Nephron (organoid): ENCODE measurements at regions not wholly inside any gene's neighbourhood (a gene's known extent, or its start where the extent isn't known, plus 50 kb on each side); places are given as distances from the start of the nearest gene placed in this dataset.

Source experiments
- H3K27ac Mint-ChIP-seq, 3 experiments: 2 replicates each; pipeline ENCODE4 v1.8.0; 2020; ENCODE audit warnings: mixed read lengths in 3 of 3, mild to moderate bottlenecking in 2 of 3, moderate library complexity in 1 of 3
- H3K27me3 Mint-ChIP-seq: 2 replicates; pipeline ENCODE4 v1.8.0; 2021; ENCODE audit warnings: low read depth, mild to moderate bottlenecking, moderate library complexity, mixed read lengths
- H3K36me3 Mint-ChIP-seq: 2 replicates; pipeline ENCODE4 v1.8.0; 2020; ENCODE audit warnings: low read depth, mixed read lengths
- H3K4me1 Mint-ChIP-seq: 2 replicates; pipeline ENCODE4 v1.8.0; 2020; ENCODE audit warnings: mixed read lengths
- H3K4me3 Mint-ChIP-seq, 3 experiments: 2 replicates each; pipeline ENCODE4 v1.8.0; 2020; ENCODE audit warnings: mild to moderate bottlenecking in 3 of 3, mixed read lengths in 3 of 3, moderate library complexity in 2 of 3
- H3K9me3 Mint-ChIP-seq: 2 replicates; pipeline ENCODE4 v1.8.0; 2020; ENCODE audit warnings: mixed read lengths
- TF ChIP-seq, protein P1 (sequence below), 3 experiments: fragments of 200-600 bp; sonication (generic); IDR thresholded peaks; one replicate each; pipeline ENCODE4 v1.5.0; 2021; ENCODE audit warnings: antibody characterized with exemption in 3 of 3; ENCODE audit not compliant: unreplicated experiment in 3 of 3

DNA sequence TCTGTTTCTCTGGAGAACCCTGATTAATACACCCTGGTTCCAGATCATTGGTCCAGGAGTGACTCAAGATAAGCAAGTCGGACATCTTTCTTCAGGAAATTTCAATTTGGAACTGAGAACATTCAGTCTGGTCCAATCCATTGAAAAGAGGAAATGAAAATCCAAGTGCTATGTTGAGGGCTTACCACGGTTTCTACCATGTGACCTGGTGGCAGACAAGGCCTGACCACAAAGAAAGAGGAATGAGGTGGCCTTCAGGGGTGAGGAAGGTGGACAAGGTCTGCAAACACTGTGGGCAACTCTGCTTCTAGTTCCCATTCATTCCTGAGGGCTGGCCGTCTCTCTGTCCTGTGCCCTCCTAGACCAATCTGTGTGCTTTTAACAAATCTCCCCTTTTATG, 149.2 kb upstream of the GHITM start:
- Mint-ChIP-seq H3K9me3 (no peaks in the 10 kb centered on the region), H3K4me1 (peaks cover 9% of the 10 kb centered on the region), H3K27me3 (no peaks in the 10 kb centered on the region), H3K36me3 (no peaks in the 10 kb centered on the region), H3K27ac (no peak overlapping the region), H3K4me3 (no peak overlapping the region)
- TF ChIP-seq, protein P1, sequence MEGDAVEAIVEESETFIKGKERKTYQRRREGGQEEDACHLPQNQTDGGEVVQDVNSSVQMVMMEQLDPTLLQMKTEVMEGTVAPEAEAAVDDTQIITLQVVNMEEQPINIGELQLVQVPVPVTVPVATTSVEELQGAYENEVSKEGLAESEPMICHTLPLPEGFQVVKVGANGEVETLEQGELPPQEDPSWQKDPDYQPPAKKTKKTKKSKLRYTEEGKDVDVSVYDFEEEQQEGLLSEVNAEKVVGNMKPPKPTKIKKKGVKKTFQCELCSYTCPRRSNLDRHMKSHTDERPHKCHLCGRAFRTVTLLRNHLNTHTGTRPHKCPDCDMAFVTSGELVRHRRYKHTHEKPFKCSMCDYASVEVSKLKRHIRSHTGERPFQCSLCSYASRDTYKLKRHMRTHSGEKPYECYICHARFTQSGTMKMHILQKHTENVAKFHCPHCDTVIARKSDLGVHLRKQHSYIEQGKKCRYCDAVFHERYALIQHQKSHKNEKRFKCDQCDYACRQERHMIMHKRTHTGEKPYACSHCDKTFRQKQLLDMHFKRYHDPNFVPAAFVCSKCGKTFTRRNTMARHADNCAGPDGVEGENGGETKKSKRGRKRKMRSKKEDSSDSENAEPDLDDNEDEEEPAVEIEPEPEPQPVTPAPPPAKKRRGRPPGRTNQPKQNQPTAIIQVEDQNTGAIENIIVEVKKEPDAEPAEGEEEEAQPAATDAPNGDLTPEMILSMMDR (IDR thresholded peaks at IDR 0.05; ENCODE audit: unreplicated experiment in 3 of 3) = no peak

DNA sequence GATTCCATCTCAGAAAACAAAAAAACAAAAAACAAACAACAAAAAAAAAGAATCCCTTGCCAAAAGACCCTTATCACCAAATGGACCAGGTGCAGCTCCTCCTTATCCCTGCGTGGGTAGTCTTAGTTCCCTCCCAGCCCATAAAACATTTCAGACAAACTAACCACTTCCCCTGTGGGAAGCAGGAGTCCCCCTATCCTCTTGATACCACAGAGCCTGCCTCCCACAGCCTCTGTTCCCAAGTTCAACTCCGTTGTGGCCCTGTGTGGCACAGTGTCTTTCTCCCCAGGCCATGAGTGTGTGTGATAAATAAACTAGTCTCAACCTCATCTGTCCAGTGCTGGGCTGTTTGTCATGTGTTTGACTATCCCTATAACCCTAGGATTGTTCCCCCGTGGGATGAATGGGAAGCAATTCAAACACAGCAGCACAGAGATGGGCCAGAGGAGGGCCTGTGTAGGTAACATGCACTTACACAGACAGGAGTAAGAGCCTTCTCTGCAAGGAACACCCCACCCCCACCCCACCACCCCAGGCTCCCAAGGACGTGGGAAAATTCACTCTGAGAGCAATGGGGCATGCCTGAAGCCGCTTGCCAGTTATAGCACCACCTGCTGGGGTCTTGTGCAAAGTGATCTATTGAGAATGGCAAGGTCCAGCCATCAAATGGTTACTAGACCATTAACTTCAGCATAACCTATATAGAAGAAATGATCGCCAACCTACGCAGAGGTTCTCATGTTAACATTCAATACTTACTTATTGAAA, 147.1 kb upstream of the GHITM start:
- H3K36me3 Mint-ChIP-seq = no peaks in the 10 kb centered on the region
- H3K27ac Mint-ChIP-seq = no peak overlapping the region
- H3K27me3 Mint-ChIP-seq = no peaks in the 10 kb centered on the region
- TF ChIP-seq, protein P1 (IDR thresholded peaks at IDR 0.05; ENCODE audit: unreplicated experiment in 3 of 3) = peak in 1 of 3 experiments; percentile 38
- H3K4me1 Mint-ChIP-seq = no peaks in the 10 kb centered on the region
- no peaks in the 10 kb centered on the region for H3K9me3 Mint-ChIP-seq
- no peak overlapping the region for H3K4me3 Mint-ChIP-seq

DNA sequence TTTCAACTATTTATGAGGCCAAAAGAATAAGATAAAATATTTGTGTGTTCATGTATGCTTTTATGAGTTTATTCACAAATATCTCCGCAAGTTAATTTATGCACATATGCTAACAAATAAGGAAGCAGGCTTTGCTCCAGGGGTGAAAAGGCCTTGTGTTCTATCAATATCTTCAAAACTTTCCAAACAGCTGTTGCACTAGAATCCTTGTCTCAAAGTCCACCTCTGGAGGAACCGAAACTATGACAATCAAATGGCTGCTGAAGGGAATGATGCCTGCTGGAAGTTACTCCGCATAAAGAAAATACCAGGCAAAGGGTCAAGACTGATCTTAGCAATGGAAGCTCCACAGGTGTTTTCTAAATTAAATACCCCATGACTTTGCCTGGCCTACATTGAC, 145.0 kb upstream of the GHITM start:
- TF ChIP-seq, protein P1 (IDR thresholded peaks at IDR 0.05; ENCODE audit: unreplicated experiment in 3 of 3) = no peak
- Mint-ChIP-seq H3K4me1 (no peaks in the 10 kb centered on the region), H3K9me3 (no peaks in the 10 kb centered on the region), H3K36me3 (no peaks in the 10 kb centered on the region), H3K27me3 (peaks cover 4% of the 10 kb centered on the region), H3K27ac (no peak overlapping the region), H3K4me3 (no peak overlapping the region)

DNA sequence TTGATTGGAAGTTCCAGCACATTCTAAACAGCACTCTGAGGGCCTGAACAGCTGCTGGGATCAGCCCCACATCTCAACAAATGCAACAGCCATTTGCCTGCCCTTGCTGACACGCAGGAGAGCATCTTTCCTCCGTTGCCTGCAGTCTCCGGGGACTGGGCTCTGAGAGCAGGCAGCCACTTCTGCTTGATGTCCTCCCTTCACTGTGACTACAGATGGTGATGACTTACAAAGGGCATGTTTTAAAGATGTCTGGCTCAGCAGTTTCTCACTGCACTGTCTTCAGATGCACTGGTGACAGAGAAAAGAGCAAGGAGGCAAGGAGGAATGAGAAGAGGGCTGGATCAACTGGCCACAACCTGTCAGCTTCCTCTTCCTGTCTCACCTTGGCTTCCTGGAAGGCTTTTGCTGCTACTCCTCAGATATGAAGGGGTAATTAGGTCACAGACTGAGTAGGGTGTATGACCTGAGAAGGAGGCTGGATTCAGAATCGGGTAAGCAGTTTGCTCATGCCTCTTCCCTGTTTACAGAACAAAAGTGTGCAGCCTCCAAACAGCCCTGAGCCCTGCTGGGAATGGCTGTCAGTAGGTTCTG, 143.5 kb upstream of the GHITM start:
- Mint-ChIP-seq H3K4me3 (no peak overlapping the region), H3K27me3 (peaks cover 8% of the 10 kb centered on the region), H3K27ac (no peak overlapping the region), H3K36me3 (no peaks in the 10 kb centered on the region), H3K4me1 (no peaks in the 10 kb centered on the region), H3K9me3 (no peaks in the 10 kb centered on the region)
- TF ChIP-seq, protein P1 (IDR thresholded peaks at IDR 0.05; ENCODE audit: unreplicated experiment in 3 of 3) = no peak

DNA sequence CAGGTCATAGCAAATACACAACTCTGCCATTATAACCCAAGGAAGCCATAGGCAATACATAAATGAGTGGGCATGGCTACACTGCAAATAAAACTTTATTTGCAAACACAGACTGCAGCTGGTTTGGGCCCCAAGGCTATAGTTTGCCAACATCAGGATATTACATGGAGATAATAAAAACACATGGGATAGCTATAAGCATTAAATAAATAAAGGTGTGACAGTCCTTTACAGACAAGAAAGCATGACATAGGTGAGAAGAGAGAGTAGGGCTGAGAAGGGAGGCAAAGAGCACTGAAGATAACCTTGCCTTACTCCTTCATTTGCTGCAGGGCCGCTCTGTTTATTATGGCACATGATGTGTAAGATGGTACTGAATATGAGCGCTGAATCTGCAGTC, 135.1 kb upstream of the GHITM start:
- Mint-ChIP-seq H3K9me3 (no peaks in the 10 kb centered on the region), H3K27me3 (peaks cover 11% of the 10 kb centered on the region), H3K36me3 (no peaks in the 10 kb centered on the region), H3K27ac (no peak overlapping the region), H3K4me3 (no peak overlapping the region), H3K4me1 (peaks cover 14% of the 10 kb centered on the region)
- TF ChIP-seq, protein P1 (IDR thresholded peaks at IDR 0.05; ENCODE audit: unreplicated experiment in 3 of 3) = no peak

DNA sequence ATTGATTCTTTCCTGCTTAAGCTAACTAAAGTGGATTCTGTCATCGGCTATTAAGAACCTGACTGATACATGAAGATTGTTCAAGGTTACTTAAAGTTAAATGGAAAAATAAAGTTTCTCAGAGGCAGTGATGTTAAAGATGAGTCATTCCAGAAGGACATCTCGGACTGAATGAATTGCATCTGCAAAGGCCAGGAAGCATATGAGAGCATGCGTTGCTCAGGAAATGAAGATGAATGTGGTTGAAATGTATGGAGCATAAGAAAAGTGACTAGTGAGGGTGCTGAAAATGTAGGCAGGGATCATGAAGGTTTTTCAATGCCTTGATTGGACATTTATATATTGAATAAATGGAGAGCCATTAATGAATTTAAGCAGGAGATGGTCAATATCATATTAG, 133.9 kb upstream of the GHITM start:
- Mint-ChIP-seq H3K36me3 (no peaks in the 10 kb centered on the region), H3K4me1 (peaks cover 14% of the 10 kb centered on the region), H3K27me3 (peaks cover 9% of the 10 kb centered on the region), H3K9me3 (no peaks in the 10 kb centered on the region), H3K4me3 (no peak overlapping the region), H3K27ac (peak overlapping the region in 1 of 3 experiments; percentile 2)
- TF ChIP-seq, protein P1 (IDR thresholded peaks at IDR 0.05; ENCODE audit: unreplicated experiment in 3 of 3) = no peak
